Islet precursor cell (in vitro differentiated cells): ENCODE measurements at regions not wholly inside any gene's neighbourhood (a gene's known extent, or its start where the extent isn't known, plus 50 kb on each side); places are given as distances from the start of the nearest gene placed in this dataset.

Experiments
- DNase-seq: peaks from one replicate; pipeline ENCODE4 v3.0.0-alpha.2; 2018

GRCh38 chr18:71865888-71866287, 678.3 kb downstream of the CBLN2 start:
- no peak for DNase-seq

GRCh38 chr18:71850602-71851001, 693.5 kb downstream of the CBLN2 start:
- no peak for DNase-seq

GRCh38 chr18:71849407-71849806, 694.7 kb downstream of the CBLN2 start:
- no peak for DNase-seq

- no peak for DNase-seq
Observed at GRCh38 chr18:71846716-71847115, 697.4 kb downstream of the CBLN2 start.

- DNase-seq: no peak
Observed at GRCh38 chr18:71844814-71845213, 699.3 kb downstream of the CBLN2 start.

GRCh38 chr18:71842666-71843065, 701.5 kb downstream of the CBLN2 start:
- no peak for DNase-seq

GRCh38 chr18:71837547-71837946, 706.6 kb downstream of the CBLN2 start:
- DNase-seq: no peak

- DNase-seq: no peak
Observed at GRCh38 chr18:71832946-71833617, 711.1 kb downstream of the CBLN2 start.

- DNase-seq: no peak
Observed at GRCh38 chr18:71831039-71831438, 713.1 kb downstream of the CBLN2 start.

GRCh38 chr18:71827301-71827700, 716.8 kb downstream of the CBLN2 start:
- no peak for DNase-seq

- no peak for DNase-seq
Observed at GRCh38 chr18:71815305-71815704, 728.8 kb downstream of the CBLN2 start.

- DNase-seq: no peak
Observed at GRCh38 chr18:71809711-71810110, 734.4 kb downstream of the CBLN2 start.

- DNase-seq: peak; percentile 75
Observed at GRCh38 chr18:71808616-71809015, 735.5 kb downstream of the CBLN2 start.

GRCh38 chr18:71807586-71807985, 736.6 kb downstream of the CBLN2 start:
- DNase-seq: no peak

GRCh38 chr18:71798986-71799673, 745.0 kb downstream of the CBLN2 start:
- no peak for DNase-seq

- DNase-seq: no peak
Observed at GRCh38 chr18:71797554-71797953, 746.6 kb downstream of the CBLN2 start.

- DNase-seq: no peak
Observed at GRCh38 chr18:71784777-71785176, 759.4 kb downstream of the CBLN2 start.

GRCh38 chr18:71760541-71760940, 783.6 kb downstream of the CBLN2 start:
- DNase-seq: no peak

- no peak for DNase-seq
Observed at GRCh38 chr18:71754246-71754645, 789.9 kb downstream of the CBLN2 start.

- no peak for DNase-seq
Observed at GRCh38 chr18:71743634-71744033, 800.5 kb downstream of the CBLN2 start.

- DNase-seq: no peak
Observed at GRCh38 chr18:71729611-71730010, 814.5 kb downstream of the CBLN2 start.

GRCh38 chr18:71727909-71728308, 816.2 kb downstream of the CBLN2 start:
- no peak for DNase-seq

- DNase-seq: no peak
Observed at GRCh38 chr18:71725256-71725655, 818.9 kb downstream of the CBLN2 start.

GRCh38 chr18:71707985-71708500, 836.1 kb downstream of the CBLN2 start:
- DNase-seq: no peak

- DNase-seq: no peak
Observed at GRCh38 chr18:71707400-71707799, 836.7 kb downstream of the CBLN2 start.
